NCI-H1417 (cell line): ENCODE measurements at regions not wholly inside any gene's neighbourhood (a gene's known extent, or its start where the extent isn't known, plus 50 kb on each side); places are given as distances from the start of the nearest gene placed in this dataset.

ENCODE experiments used
- DNase-seq, 3 experiments: peaks; one replicate each; lab custom pipeline; 2025; lab: John Stamatoyannopoulos, UW

DNA sequence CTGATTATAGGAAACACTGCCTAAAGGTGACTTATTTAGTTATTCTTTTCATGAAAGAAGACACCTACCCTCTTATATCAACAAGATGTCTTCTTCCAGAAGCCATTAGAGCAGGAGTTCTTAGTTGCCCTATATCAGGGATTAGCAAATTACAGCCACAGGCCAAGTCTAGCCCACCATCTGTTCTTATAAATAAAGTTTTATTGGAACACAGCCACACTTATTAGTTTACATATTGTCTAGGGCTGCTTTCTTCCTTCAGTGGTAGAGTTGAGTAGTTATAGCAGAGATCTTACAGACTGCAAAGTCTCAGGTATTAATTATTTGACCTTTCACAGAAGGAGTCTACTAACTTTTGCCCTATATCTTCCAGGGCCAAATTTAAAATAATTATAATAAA is 157.2 kb upstream of the NOCT start:
- no peak for DNase-seq

DNA sequence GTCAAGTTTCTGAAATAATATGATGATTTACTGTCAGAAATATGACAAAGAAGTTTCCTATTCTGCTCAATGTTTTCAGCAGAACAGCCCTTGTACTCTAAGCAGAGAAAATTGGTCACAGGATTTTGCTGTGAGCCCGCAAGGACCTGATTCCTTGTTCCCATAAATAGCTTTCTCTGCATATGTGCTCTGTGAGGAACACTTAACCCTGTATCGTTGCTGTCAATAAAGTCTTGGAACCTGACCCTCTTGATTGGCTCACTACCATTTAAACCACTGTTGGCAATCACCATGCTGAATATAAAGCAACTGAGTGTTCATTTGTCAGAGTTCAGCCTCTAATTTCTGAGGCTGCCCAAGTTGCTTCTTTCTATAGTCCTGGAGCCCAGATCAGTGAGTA is 158.2 kb upstream of the NOCT start:
- no peak for DNase-seq

DNA sequence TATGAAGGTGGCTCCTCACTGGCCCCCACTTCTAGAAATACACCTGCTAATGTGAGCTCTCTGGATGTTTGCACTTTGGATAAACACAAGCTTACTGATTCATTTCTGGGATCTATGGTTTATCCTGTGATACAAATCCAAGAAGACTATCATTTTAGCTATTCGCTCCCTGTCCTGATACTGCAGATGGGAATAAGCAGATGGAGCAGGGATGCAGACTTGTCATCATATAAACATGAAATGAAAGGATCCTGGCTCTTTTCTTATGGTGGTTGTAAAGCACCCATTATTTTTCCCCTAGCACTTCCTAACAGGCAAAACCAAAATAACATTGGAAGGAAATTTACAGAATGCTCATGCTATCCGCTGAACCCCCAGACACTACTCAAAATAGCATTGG is 162.9 kb upstream of the NOCT start:
- DNase-seq: peak in 1 of 3 experiments; percentile 57

DNA sequence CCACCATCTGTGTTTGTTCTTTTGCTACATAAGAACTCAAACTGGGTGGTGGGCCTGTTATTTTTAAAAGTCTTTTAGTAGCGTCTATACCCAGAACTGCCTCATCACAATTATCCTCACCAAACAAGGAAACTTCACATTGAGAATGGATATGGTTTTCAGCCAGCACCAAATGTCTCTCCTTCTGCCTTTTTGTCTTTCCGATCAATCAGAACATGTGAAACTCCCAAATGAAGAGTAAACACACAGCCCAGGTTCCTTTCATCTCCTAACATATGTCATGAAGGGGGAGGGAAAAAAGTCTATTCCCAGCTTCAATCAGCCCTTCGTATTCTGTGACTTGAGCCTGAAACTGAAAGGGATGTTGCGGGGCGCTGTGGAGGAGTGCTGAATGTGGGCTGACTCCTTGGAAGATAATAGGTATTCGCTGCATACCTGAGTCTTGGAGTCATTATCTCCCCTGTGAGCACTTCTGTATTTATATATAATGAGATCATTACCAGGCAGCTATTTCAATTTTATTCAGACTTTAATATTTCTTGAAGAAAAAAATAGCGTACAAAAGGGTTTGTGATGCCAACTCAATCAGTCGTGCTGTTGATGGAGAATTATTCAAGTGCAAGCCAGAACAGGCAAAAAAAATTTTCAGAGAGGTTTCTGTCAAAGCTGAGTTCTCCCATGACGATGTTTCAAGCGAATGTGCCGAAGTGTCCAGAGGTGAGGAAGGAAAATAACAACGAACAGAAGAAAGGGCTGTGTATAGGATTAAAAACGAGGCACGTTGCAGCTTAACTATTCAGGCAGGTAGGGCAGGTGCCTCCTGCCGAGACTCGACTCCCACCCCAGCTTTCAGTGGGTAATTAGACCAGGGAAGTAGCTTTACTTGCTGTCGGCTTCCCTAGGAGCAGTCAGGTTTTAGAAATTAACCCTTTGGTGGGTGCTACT is 163.9 kb upstream of the NOCT start:
- DNase-seq: peak; percentile 33 to 88 (median 71)

DNA sequence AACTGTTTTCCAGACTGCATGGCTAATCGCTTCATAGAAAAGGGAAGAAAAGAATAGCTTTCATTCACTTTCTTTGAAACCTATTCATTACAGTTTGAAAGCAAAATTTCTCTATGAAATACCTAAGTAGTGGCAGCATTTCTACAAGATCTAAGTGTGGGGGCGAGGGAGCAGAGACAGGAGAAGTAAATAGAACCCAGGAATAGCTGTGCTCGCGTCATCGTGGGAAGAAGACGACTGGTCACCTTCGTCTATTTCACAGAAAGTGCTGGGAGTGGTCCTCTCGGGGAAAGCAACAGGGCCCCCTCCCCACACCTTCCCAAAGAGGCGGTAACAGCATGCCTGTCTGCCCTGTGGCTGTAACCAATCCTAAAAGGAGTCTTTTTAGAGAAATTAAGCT is 169.9 kb upstream of the NOCT start:
- no peak for DNase-seq

DNA sequence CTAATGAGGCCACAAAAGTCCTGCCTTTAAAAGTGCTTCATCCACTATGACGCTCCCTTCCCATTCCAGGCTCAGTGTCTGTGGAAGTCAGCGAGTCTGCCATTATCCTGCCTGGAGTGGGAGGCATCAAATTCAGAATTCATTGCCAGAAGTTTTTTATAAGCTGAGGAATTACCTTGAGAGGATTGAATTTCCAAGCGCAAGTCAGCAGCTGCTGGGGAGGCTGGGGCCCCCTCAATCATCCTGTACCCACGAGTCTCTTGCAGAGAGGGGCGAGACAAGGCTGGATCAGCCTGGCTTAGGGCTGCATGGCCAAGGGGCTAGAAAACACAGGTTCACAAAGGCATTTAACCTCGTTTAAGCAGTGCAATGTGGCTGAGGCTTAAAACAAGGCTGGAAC is 170.5 kb upstream of the NOCT start:
- no peak for DNase-seq

DNA sequence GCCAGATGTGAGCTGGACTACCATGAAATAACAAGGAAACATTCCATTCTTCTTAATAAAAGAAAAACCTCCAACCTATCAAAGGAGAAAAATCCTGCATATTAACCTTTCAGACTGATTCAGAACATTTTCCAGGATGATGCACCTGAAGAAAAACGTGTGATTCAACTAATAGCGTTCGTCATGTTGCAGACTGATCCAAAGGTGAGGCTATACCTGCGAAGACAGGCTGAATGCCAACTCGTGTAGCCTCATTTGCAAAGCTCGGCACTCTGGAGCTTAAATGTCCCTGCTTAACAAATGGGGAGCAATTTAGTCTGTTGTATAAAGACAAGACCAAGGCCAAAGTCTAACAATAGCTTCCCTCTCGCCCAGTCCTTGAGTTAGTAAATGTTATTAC is 172.0 kb upstream of the NOCT start:
- no peak for DNase-seq

DNA sequence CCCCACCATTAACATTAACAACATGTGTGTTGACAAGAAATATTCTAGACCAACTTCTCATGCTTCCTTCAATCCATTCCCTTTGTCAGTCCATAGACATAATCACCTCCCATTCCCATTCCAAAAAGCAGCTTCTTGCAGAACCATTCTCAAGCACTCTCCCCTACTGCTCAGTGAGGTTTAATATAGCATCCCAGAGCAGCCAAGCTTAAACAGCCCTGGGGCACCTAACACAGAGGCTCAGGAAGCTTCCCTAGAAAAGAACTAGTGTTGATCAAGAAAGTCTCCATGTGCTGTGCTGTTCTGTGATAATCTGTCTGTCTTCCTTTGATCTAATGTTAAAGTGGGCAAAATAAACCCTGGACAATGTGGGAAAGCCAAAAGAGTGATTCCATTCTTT is 174.2 kb upstream of the NOCT start:
- peak in 1 of 3 experiments; percentile 36 for DNase-seq

DNA sequence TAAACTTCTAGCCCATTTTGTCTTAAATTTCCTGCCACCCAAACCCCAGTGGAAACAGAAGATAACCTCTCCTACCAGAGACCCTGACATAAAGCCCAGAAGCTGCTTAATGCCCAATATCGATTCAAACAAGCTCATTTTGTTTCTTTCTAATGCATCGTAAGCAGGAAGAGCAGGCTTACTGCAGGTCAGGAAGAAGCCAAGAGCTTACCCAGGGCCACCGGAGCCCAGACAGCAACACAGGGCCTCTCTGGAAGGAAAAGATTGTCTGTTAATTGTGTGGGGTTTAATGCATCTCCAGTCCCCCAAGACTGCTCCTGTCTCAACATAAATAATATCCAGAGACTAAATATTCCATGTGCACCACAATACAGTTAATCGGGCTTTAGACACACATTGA is 177.3 kb upstream of the NOCT start:
- no peak for DNase-seq

DNA sequence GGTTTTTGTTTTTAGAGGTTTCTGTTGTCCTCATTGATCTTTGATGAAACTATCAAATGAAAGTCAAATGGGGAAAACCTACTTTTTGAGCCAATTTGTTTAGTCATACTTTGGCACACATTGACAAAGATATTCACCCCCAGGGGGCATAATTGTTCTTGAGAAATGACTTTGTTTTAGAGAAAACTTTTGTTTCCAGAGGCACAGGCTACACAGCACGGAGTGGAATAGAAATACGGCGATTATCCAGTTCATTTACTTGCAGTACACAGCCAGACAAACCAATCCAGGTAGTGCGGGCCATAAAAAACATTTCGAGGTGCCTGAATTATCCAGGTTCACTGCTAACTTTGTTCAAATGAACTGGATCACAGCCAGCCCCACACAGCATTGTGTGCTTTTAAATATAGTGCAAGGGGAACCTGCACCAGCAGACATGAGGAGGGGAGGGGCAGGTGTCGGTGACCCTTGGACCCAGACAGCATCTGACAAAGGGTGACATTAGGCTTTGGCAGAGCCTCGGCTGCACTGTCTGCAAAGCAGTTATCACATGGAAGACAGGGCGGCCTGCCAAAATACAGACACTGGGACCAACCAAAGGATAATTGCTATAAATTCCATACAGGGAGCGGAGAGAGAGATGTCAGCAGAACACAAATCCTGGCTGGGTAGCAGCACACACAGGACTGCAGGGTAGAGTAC is 179.6 kb upstream of the NOCT start:
- peak in 1 of 3 experiments; percentile 17 for DNase-seq

DNA sequence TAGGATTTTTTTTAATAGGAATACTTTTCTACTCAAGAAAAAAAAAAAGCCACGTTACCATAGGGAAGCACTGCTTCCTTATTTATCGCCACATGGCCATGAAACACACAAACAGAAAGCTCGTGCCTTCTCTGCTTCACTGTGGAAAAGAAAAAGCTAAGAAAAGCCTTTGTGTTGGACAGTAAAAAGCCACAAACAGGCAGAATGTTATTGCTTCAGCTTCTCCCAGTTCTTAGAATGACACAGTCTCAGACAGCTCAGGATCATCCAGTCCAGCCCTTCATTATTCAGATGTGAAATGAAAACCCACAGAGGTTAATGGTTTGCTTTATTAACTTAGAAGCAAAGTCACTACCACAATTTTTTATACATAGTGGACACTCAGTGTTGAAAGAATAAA is 181.6 kb upstream of the NOCT start:
- peak in 1 of 3 experiments; percentile 34 for DNase-seq

DNA sequence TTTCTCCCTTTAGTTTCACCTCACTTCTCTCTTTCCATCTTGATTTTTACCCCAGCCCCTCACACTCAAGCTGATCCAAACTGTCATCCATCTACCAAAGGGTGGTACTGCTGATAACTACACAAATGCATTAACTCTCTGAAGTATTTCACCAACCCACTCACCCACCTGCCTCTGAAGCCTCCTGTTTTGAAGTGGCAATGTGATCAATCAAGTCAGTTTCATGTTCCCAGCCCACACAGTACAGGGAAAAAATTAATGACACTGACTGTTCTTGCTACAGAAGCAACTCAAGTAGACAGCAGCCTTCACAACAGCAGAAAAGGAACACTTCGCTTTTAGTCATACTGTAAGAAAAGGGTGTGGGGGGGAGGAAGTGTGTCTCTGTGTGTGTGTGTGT is 183.0 kb upstream of the NOCT start:
- DNase-seq: peak in 1 of 3 experiments; percentile 7

DNA sequence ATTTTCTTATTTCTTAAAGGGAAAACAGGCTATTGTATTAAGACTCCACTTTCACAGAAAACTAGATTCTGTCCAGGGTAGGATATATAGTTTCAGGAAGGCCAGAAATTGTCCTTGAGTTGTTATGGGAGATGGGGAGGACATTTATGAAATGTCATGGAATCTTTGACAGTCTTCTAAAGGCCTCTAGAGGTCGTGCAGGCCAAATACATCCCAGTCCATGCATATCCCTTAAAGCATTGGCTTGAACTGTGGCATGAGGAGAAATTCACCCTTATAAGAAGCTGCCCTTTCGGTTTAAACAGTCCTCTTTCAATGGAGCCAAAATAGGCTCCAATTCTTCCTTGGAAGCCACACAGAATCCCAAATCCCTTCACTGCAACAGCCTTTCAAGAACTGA is 183.6 kb upstream of the NOCT start:
- DNase-seq: no peak

DNA sequence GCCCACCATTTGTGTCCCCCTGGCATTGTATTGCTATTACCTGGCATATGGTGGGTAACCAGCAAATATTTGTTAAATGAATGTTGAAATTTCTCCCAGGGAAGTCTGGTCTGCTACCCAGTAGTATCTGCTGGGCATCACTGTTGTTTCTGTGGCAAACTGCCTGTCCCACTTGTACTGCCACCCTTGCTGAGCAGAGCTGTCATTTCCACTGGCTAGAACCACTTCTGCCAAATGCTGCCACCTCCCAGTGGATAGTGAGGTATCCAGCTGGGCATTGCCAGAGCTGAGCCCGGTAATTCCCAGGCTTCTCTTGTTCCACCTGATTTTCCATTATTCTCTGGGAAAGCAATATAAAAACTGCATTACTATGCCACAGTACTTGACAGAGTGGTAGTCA is 186.7 kb upstream of the NOCT start:
- DNase-seq: peak in 1 of 3 experiments; percentile 0

DNA sequence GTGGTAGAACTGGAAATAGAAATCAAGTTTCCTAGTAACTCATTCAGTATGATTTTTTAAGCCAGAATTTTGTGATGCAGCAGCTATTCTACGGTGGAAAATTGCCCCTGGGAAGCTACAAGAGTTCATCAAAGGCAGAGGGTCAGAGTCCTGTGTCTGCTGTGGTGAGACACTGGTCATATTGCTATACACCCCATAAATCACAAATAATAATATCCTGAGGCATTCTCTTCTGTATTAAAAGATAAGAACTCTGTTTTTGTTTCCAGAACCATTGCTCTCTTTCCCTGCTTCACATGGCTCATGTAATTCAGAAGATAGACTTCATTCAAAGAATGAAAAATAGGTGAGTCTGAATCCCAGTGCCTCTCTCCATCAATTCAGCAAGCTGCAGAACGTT is 188.8 kb upstream of the NOCT start:
- DNase-seq: peak in 1 of 3 experiments; percentile 14

DNA sequence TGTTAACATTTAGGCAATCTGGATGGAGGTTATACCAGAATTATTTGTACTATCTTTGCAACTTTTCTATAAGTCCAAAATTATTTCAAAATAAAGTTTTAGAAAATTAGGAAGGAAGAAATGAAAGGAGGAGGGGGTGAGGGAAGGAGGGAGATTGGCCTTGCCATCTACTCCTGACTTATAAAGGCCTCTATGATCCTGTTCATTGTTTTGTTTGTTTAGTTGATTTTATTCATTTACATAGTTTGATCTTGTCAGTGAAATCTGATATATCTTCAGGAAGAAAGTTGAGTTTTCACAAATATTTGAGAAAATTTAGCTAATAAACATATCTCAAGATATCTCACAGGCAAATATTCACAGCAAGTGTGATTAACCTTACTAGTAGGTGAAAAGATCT is 189.3 kb upstream of the NOCT start:
- no peak for DNase-seq

DNA sequence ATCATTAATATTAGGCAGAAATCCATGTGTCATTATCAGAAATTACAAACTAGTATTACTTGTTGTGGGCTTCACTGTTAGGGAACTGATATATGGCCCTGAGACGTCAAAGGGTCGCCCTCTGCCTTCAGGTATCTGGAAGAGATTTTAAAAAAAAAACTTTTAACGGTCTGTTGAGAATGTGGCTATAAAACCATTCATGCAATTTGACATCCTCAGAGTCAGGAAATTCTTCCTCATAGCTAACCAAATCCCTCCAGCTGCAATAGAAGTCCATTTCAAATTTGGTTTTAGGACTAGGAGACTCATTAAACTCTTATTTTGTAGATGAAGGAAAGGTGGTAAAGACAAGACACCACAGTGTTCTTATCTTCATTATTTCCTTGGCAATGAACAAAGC is 194.2 kb upstream of the NOCT start:
- peak in 1 of 3 experiments; percentile 0 for DNase-seq

DNA sequence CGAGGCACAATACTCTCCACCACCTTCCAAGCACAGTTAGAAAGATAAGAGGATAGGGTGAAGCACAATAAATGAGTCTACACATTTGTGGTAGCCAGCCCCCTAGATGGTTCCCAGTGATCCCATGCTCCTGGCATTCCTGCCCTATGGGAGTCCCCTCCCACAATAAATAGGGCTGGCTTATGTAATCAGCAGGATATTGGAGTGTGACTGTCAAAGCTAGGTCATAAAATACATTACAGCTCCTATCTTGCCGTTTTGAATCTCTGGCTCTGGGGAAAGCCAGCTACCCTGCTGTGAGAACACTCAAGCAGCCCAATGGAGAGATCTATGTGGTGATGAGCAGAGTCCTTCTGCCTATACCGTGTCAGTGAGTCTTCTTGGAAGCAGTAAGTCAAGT is 198.7 kb upstream of the NOCT start:
- peak in 2 of 3 experiments; percentile 2 to 29 for DNase-seq

DNA sequence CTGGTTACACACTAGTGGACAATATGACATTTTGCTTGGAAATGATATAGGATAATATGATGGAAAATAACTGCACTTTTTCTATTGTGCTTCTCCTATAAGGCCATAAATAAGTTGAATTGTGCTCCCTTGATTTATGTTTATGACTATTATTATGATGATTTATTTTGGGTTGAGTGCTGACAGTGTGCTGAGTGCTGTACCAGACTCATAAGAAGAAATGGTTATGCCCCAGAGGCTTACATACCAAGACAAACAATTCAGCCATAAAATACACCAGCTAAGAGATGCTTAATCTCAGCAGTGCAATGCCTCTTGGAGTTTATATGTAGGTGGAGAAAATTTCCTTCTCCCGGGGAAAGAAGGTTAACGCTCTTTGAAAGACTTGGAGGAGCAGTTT is 199.8 kb upstream of the NOCT start:
- peak; percentile 5 to 66 (median 7) for DNase-seq

DNA sequence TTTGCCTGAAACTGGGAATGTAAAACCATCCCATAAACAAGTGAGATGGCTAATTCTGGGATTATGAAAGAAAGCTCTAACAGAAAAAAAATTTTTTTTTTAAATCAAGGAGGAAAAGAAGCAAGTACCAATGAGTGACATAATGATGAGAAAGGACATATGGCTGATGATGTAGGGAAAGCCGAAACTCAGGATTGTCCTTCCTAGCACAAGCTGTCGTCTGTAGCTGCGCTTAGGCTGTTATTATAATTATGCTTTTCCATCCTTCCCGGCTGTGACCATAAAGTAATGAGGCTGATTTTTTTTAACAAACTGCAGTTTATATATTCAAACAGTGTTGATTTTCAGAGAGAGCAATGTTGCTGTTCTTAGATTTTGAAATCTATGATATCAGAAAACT is 209.8 kb upstream of the NOCT start:
- DNase-seq: no peak

DNA sequence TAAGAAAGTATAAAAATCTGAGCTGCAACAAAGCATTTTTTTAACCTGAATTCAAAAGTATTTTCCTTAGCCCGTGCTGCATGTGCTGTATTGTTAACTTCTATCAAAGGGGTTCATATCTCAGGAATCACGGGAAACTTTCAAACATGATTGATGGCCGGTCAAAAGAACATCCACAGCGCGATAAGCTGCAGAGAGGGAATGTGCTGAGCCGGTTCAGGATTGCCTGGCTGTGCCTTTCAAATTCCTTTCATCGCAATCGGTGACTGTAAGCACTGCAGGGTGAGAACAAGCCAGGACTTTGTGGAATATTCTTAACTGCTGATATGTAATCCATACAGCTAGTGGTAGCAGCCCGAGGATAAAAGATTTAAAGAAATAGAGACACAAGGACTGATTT is 210.9 kb upstream of the NOCT start:
- DNase-seq: no peak

DNA sequence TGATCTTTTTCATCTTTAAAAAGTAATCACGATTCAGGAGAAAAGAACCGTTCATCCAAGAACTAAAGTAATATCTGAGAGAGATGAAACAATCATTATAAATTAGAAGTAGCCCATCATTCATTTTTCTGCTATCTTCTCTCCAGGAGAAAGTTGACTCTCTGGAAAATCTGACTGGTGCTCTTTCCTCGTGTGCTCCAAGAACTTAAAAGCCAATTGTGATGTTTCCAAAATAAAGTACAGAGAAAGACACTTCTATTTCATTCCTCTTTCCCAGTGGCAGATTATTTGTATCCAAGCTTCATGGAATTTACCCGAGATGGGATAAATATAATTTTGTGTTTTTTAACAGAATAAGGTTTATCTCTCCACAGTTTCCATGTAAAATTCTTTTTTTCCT is 212.5 kb upstream of the NOCT start:
- no peak for DNase-seq

DNA sequence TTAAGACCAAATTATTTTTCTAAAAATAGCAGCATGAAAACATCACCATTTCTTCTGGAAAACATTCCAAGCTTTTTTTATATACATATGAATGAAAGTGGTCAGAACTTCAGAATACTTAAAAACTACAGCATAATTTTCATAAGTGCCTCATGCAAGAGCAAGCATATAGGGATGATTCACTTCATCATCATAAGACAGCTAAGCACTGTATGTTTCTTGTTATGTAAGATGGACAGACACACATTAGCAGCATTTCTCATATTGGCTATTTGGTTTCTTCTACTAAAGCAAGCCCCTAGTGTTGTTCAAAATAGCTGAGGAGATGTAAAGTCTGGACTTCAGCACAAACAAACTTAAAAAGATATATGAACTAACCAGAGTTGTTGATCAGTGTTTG is 213.1 kb upstream of the NOCT start:
- DNase-seq: no peak
